Uterus (tissue), 2 donors: ENCODE measurements at regions not wholly inside any gene's neighbourhood (a gene's known extent, or its start where the extent isn't known, plus 50 kb on each side); places are given as distances from the start of the nearest gene placed in this dataset.
"Not testable (repeated sequence)": the region's sequence is repeated elsewhere in the genome, so short reads cannot be mapped to it uniquely, and the experiment has no call there.

Source experiments
- CTCF ChIP-seq, 4 experiments: fragments of 200-600 bp in 2 of 4; fragments of 450-650 bp in 2 of 4; sonication (generic) in 2 of 4; IDR thresholded peaks; one replicate each; pipeline ENCODE4 v1.5.1; 2016 to 2019; ENCODE audit warnings: antibody characterized with exemption in 4 of 4, mild to moderate bottlenecking in 2 of 4, moderate library complexity in 1 of 4
- POLR2A ChIP-seq, 2 donors: fragments of 450-650 bp; IDR thresholded peaks; one replicate each; pipeline ENCODE4 v1.6.1; 2016; ENCODE audit warnings: antibody characterized with exemption in 2 of 2, mild to moderate bottlenecking in 1 of 2, moderate library complexity in 1 of 2

- TF ChIP-seq CTCF, POLR2A (IDR thresholded peaks at IDR 0.05): not testable (repeated sequence)
Observed at GRCh38 chr12:63337158-63337557, 186.2 kb upstream of the AVPR1A start.
